MM.1S (cell line): ENCODE measurements at regions not wholly inside any gene's neighbourhood (a gene's known extent, or its start where the extent isn't known, plus 50 kb on each side); places are given as distances from the start of the nearest gene placed in this dataset.

Experiments
- CTCF ChIP-seq: fragments of 300-600 bp; sonication (generic); IDR thresholded peaks from 2 replicates; pipeline ENCODE4 v1.5.1; 2016; ENCODE audit warnings: antibody characterized with exemption, low read length, mixed read lengths
- EZH2 ChIP-seq: fragments of 300-600 bp; sonication (generic); optimal IDR thresholded peaks from 2 replicates; pipeline ENCODE3; 2017; ENCODE audit warnings: low read depth, mild to moderate bottlenecking, antibody characterized with exemption, low read length, mixed read lengths
- EZH2phosphoT487 ChIP-seq: fragments of 300-600 bp; sonication (generic); IDR thresholded peaks from 2 replicates; pipeline ENCODE4 v1.6.1; 2018; ENCODE audit warnings: antibody characterized with exemption, low read length

GRCh38 chr5:96322217-96322616 lies 110.8 kb downstream of the PCSK1 start:
- no peak for TF ChIP-seq CTCF
- no peak for TF ChIP-seq EZH2
- no peak for TF ChIP-seq EZH2phosphoT487
